ENCODE measurements at regions not wholly inside any gene's neighbourhood (a gene's known extent, or its start where the extent isn't known, plus 50 kb on each side); places are given as distances from the start of the nearest gene placed in this dataset.

GRCh38 chr1:166511761-166512160 is 327.5 kb upstream of the POGK start:
- ChIA-PET CTCF (no interaction called here), POLR2A (no interaction called here)
- H3K9ac ChIP-seq (ENCODE audit: low read length) = no peak overlapping the region

More at GRCh38 chr1:166511761-166512160, 327.5 kb upstream of the POGK start:
- H3K9me3 ChIP-seq (ENCODE audit: control insufficient read depth in 1 of 2, insufficient read depth in 1 of 2, low read depth in 1 of 2, low read length in 2 of 2) = 0 out of 4 replicates have a peak, but pooled peaks cover 5 to 6% of the 10 kb centered on the region in 2 experiments
- no peaks in the 10 kb centered on the region for H3K9me2 ChIP-seq (ENCODE audit: insufficient read depth)
- no peak overlapping the region for H3K27ac ChIP-seq (ENCODE audit: low read depth, low read length)
- H3K4me3 ChIP-seq (replicated peaks in 1 of 2; ENCODE audit: low read depth in 1 of 2, low read length in 2 of 2) = no peak overlapping the region
- ATAC-seq = no peak
- DNase-seq (ENCODE audit: low read depth, low spot score) = no peak
- no peaks in the 10 kb centered on the region for H3K36me3 ChIP-seq (ENCODE audit: control insufficient read depth in 1 of 2, insufficient read depth in 2 of 2, low read length in 2 of 2)
- H3K4me2 ChIP-seq (ENCODE audit: low read length) = no peak overlapping the region
- no peaks in the 10 kb centered on the region for H3K4me1 ChIP-seq (ENCODE audit: control insufficient read depth in 1 of 2, insufficient read depth in 2 of 2, low read length in 2 of 2)
- BruUV-seq (replicated peaks) = no TSS peak
- H3K79me2 ChIP-seq (ENCODE audit: insufficient read depth, low read length) = no peaks in the 10 kb centered on the region
- TF ChIP-seq CEBPB (IDR thresholded peaks at IDR 0.05; ENCODE audit: low read depth) (no peak), TCF7L2 (IDR thresholded peaks at IDR 0.05; ENCODE audit: borderline replicate concordance, extremely low read depth, insufficient read depth, insufficient read length) (no peak), ATF3 (IDR thresholded peaks at IDR 0.05) (no peak), RAD21 (IDR thresholded peaks at IDR 0.05; ENCODE audit: low read depth) (no peak), ELF1 (IDR thresholded peaks at IDR 0.05; ENCODE audit: borderline replicate concordance, low read depth) (no peak), SIN3A (IDR thresholded peaks at IDR 0.05; ENCODE audit: low read depth) (no peak), EGR1 (IDR thresholded peaks at IDR 0.05; ENCODE audit: low read depth) (no peak), ZBTB33 (IDR thresholded peaks at IDR 0.05; ENCODE audit: extremely low read depth, insufficient replicate concordance, low read length) (no peak), CTCF (IDR thresholded peaks at IDR 0.05 in 2 of 3, conservative IDR thresholded peaks at IDR 0.05 in 1 of 3; ENCODE audit: borderline replicate concordance in 1 of 3, insufficient read depth in 1 of 3, low read depth in 2 of 3, low read length in 2 of 3) (no peak), FOSL1 (IDR thresholded peaks at IDR 0.05; ENCODE audit: low read depth) (no peak), MAX (IDR thresholded peaks at IDR 0.05) (no peak), SP1 (IDR thresholded peaks at IDR 0.05; ENCODE audit: low read depth) (no peak), ZFX (IDR thresholded peaks at IDR 0.05) (no peak), EZH2 (IDR thresholded peaks at IDR 0.05) (no peak), JUND (IDR thresholded peaks at IDR 0.05) (no peak)
- no peak overlapping the region for H2AFZ ChIP-seq (ENCODE audit: low read depth, low read length, poor library complexity, severe bottlenecking)
- H3K27me3 ChIP-seq (ENCODE audit: insufficient read depth, low read length) = no peaks in the 10 kb centered on the region
- RAD21 ChIA-PET (ENCODE audit: low non-redundant PET in 1 of 2, low total read pairs in 2 of 2, uncharacterized antibody in 2 of 2, unreplicated experiment in 2 of 2) = no interaction called here
- intact Hi-C loops (cut with micrococcal nuclease) = no loop called here
- no peaks in the 10 kb centered on the region for H4K20me1 ChIP-seq (ENCODE audit: insufficient read depth)
